ENCODE measurements at regions not wholly inside any gene's neighbourhood (a gene's known extent, or its start where the extent isn't known, plus 50 kb on each side); places are given as distances from the start of the nearest gene placed in this dataset.

- TF ChIP-seq ZNF433 (tag by site-specific recombination; IDR thresholded peaks at IDR 0.05; ENCODE audit: low read depth) (peak; percentile 30; the same call in 1 of the 2 replicates), INSM2 (tag by site-specific recombination; IDR thresholded peaks at IDR 0.05) (no peak), ZBTB6 (tag by site-specific recombination; IDR thresholded peaks at IDR 0.05) (no peak), TSHZ1 (tag by site-specific recombination; IDR thresholded peaks at IDR 0.05; ENCODE audit: borderline replicate concordance) (no peak), ZNF645 (tag by site-specific recombination; IDR thresholded peaks at IDR 0.05) (no peak), ZNF792 (tag by site-specific recombination; IDR thresholded peaks at IDR 0.05) (no peak), ZBTB20 (tag by site-specific recombination; IDR thresholded peaks at IDR 0.05) (no peak), GLIS2 (tag by site-specific recombination; IDR thresholded peaks at IDR 0.05) (no peak), ZNF398 (tag by site-specific recombination; IDR thresholded peaks at IDR 0.05) (no peak), AEBP2 (tag by site-specific recombination; IDR thresholded peaks at IDR 0.05; ENCODE audit: borderline replicate concordance) (no peak), ZNF555 (tag by site-specific recombination; conservative IDR thresholded peaks at IDR 0.05) (peak; percentile 90), ZNF776 (tag by site-specific recombination; IDR thresholded peaks at IDR 0.05; ENCODE audit: borderline replicate concordance) (no peak), ZNF394 (tag by site-specific recombination; IDR thresholded peaks at IDR 0.05; ENCODE audit: borderline replicate concordance) (peak; percentile 86), ZSCAN5A (tag by site-specific recombination; IDR thresholded peaks at IDR 0.05) (no peak), ZNF423 (tag by site-specific recombination; IDR thresholded peaks at IDR 0.05) (no peak), ZBTB1 (tag by site-specific recombination; IDR thresholded peaks at IDR 0.05) (no peak), ZNF133 (tag by site-specific recombination; IDR thresholded peaks at IDR 0.05) (no peak), SETDB1 (IDR thresholded peaks at IDR 0.05; ENCODE audit: insufficient read length, low read length) (no peak), ZNF140 (tag by site-specific recombination; IDR thresholded peaks at IDR 0.05) (peak; percentile 91; the same call in 1 of the 2 replicates), REST (tag by site-specific recombination; IDR thresholded peaks at IDR 0.05) (peak; percentile 51; the same call in 1 of the 2 replicates), ZNF704 (tag by site-specific recombination; IDR thresholded peaks at IDR 0.05) (no peak), ZNF514 (tag by site-specific recombination; IDR thresholded peaks at IDR 0.05) (no peak)
Measured at GRCh38 chr18:43364535-43364934, 87.2 kb upstream of the SYT4 start (continued).

Measured in HEK293 (cell line).